SH-SY5Y (cell line): ENCODE measurements at regions not wholly inside any gene's neighbourhood (a gene's known extent, or its start where the extent isn't known, plus 50 kb on each side); places are given as distances from the start of the nearest gene placed in this dataset.

ENCODE experiments used
- GATA2 ChIP-seq: IDR thresholded peaks from 2 replicates; pipeline ENCODE4 v1.6.1; 2011; ENCODE audit warnings: mild to moderate bottlenecking, low read depth, low read length
- GATA3 ChIP-seq: IDR thresholded peaks from 2 replicates; pipeline ENCODE4 v1.6.1; 2011; ENCODE audit warnings: low read depth, mild to moderate bottlenecking, low read length, moderate library complexity

- TF ChIP-seq GATA3 (peak; percentile 44; the same call in 1 of the 2 replicates), GATA2 (peak; percentile 69)
These were observed 113.2 kb downstream of the HERPUD2 start for GRCh38 chr7:35581605-35582210.

- TF ChIP-seq GATA2 (0 out of 2 replicates have a peak, but pooled peaks have one; percentile 16), GATA3 (no peak)
These were observed 118.8 kb downstream of the HERPUD2 start for GRCh38 chr7:35576031-35576573.

- TF ChIP-seq GATA2 (no peak), GATA3 (no peak)
These were observed 123.2 kb downstream of the HERPUD2 start for GRCh38 chr7:35571611-35572240.

- no peak for TF ChIP-seq GATA2
- no peak for TF ChIP-seq GATA3
These were observed 124.0 kb downstream of the HERPUD2 start for GRCh38 chr7:35570937-35571336.

- TF ChIP-seq GATA2 (no peak), GATA3 (no peak)
These were observed 129.0 kb downstream of the HERPUD2 start for GRCh38 chr7:35565927-35566326.

- no peak for TF ChIP-seq GATA2
- no peak for TF ChIP-seq GATA3
These were observed 136.1 kb downstream of the HERPUD2 start for GRCh38 chr7:35558841-35559240.

GRCh38 chr7:35556515-35557471, 138.1 kb downstream of the HERPUD2 start:
- no peak for TF ChIP-seq GATA2
- no peak for TF ChIP-seq GATA3

GRCh38 chr7:35555934-35556333, 139.0 kb downstream of the HERPUD2 start:
- TF ChIP-seq GATA2: no peak
- TF ChIP-seq GATA3: no peak

- TF ChIP-seq GATA2 (no peak), GATA3 (no peak)
These were observed 139.5 kb downstream of the HERPUD2 start for GRCh38 chr7:35555386-35555785.

GRCh38 chr7:35553519-35553918, 141.4 kb downstream of the HERPUD2 start:
- TF ChIP-seq GATA3 (no peak), GATA2 (no peak)

GRCh38 chr7:35552691-35553090, 142.2 kb downstream of the HERPUD2 start:
- TF ChIP-seq GATA3 (no peak), GATA2 (no peak)

- TF ChIP-seq GATA2: no peak
- TF ChIP-seq GATA3: no peak
These were observed 143.4 kb downstream of the HERPUD2 start for GRCh38 chr7:35551321-35552081.

- no peak for TF ChIP-seq GATA2
- TF ChIP-seq GATA3: no peak
These were observed 144.1 kb downstream of the HERPUD2 start for GRCh38 chr7:35550831-35551230.
